ENCODE measurements at regions not wholly inside any gene's neighbourhood (a gene's known extent, or its start where the extent isn't known, plus 50 kb on each side); places are given as distances from the start of the nearest gene placed in this dataset.
A peak's percentile ranks its signal among the peaks of the same experiment; 100 is the strongest.

DNA sequence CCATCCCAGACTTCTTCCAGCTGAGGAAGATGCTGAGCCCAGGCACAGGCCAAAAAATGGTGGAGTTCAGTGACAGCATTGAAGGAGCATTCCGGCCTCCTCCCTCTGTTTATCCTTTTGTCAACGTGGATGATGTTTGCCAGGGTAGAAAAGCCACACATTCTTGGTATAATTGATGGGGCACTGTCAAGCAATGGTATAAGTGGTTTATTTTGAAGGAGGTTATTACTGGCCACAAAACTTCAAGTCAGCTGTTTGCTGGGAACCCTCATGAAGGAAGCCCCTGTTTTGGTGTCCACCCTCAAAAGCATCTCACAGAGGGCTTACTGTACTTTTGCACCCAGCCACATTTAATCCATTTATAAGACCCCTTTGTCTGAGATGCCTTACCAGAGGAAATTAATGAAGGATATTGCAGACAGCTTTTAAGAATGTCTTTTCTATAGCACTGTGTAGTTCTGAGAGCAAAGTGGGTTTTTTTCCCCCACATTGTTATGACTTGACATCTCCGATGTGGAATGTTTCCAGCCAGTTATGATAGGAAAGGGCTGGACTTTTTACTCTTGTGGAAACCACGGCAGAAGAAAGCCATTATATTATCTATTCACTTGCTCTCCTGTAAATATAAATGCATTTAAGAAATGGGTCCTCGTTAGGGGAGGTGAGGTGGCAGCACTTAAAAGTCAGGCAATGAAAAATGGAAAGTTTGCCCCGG, 95.5 kb upstream of the SPATA31D4 start:
- intact Hi-C loops (cut with micrococcal nuclease) = no loop called here
- no peak for ATAC-seq
- DNase-seq = no peak

DNA sequence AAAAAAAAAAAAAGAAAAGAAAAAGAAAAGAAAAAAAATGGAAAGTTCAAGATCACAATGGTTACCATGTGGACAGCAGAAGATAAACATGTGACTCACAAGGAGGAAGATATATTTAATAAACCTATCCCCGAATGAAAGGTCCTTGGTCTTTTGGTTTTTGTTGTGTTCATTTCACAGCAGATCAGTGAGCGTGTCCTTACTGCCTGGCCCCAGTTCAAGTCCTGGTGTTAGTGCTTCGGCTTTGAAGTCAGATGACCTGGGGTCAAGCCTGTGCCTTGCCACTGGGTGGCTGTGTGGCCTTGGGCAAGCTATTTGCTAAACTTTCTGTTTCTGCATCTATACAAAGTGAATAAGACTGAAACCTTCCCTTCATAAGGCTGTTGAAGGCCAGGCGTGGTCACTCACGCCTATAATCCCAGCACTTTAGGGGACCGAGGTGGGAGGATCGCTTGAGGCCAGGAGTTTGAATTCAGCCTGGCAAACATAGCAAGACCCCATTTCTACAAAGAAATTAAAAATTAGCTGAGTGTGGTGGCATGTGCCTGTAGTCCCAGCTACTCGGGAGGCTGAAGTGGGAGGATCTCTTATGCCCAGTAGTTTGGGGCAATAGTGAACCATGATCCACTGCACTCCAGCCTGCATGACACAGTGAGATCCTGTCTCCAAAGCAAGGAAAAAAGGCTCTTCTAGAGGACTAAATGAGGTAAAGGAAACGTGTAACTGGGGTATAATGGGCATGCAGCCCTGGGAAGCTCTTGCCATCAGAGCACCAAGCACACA, 94.5 kb upstream of the SPATA31D4 start:
- ATAC-seq (no peak), DNase-seq (no peak)
- intact Hi-C loops (cut with micrococcal nuclease) = no loop called here

DNA sequence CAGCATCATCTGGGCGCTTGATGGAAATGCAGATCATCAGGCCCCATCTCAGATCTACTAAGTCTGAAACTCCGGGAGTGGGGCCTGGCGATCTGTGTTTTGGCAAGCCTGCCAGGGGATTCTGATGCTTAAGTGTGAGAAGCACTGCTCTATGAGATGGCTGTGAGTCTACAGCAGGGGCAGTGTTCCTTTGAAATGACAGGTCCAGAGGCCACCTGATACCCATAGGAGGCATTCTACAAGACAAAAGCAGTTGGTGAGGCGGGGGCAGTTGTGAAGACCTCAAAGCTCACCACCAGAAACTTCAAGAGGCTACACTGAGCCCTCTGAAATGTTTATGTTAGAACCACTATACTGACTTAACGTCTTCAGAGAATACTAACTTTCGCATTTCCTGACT, 86.9 kb upstream of the SPATA31D4 start:
- intact Hi-C loops (cut with micrococcal nuclease) = no loop called here
- no peak for ATAC-seq

DNA sequence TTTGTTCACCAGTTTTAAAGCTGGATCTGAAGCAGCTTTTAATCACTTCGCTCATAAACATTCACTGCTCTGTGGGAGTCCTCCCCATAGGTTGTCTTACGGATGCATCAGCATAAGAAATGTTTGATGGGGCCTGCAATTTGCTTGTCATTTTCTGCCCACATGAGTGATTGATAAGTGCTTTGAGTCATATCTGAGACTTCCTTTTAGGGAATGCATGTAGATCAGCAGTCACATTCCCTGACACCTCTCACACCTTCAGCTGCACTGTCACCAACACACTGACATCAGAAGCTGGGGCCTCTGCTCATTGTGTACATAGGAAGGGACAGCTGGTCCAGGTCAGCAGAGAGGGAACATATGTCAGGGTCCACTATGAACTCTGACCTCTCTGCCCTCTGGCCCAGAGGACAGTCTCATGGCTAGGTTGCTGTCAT, 84.1 kb upstream of the SPATA31D4 start:
- intact Hi-C loops (cut with micrococcal nuclease) = no loop called here
- DNase-seq (no peak), ATAC-seq (no peak)

More for the DNA sequence above, 86.9 kb upstream of the SPATA31D4 start:
- no peak for DNase-seq

DNA sequence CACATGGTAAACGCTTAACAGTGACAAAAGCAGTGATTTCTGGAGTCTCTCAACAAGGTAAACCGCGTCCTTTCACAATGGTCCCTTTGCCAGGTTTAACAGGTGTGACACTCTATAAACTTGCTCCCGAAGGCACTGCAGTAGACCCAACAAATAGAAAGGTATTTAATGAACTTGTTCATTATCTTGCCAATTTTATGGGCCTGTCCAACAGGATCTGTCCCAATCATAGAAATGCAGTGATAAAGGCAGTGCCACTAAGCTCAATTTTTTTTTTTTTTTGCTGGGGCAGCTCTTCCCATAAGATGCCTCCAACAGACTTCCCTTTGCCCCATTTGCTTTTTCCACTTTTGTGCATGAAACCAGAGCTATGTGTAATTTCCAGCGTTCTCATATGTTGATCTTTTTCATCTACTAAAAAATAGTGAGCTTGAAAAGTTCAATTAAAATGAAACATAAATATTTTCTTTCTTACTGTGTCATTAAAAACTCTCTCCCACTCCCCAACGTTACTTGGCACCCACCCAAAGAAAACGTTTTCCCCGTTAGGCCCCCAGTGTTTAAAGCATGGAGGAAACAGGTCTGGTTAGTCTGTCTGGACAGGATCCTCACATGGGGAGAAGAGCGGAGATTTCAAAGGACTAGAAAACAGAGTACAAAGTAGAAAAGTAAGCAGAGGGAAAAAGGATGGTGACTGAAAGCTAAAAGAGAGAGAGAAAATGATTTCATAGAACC, 80.9 kb upstream of the SPATA31D4 start:
- intact Hi-C loops (cut with micrococcal nuclease) = no loop called here
- no peak for DNase-seq
- ATAC-seq = no peak

DNA sequence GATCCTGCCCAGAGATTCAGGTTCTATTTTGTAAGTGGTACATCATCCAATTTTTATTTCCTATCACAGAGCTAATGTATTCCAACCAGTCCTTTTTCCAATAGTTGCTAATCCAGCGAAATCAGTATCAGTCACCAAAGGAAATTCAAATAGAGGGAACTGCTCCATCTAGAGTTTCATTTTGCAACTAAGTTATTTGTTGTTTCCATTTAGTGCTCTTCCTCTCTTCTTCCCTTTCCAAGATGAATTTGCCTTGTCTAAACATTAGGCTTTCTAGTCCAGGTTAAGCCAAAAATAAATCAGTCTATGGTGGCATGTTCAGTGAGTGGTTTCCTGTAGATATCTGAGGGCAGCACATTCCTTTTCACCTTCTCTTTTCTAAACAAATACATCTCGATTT, 79.8 kb upstream of the SPATA31D4 start:
- intact Hi-C loops (cut with micrococcal nuclease) = no loop called here
- ATAC-seq = no peak
- DNase-seq = no peak

DNA sequence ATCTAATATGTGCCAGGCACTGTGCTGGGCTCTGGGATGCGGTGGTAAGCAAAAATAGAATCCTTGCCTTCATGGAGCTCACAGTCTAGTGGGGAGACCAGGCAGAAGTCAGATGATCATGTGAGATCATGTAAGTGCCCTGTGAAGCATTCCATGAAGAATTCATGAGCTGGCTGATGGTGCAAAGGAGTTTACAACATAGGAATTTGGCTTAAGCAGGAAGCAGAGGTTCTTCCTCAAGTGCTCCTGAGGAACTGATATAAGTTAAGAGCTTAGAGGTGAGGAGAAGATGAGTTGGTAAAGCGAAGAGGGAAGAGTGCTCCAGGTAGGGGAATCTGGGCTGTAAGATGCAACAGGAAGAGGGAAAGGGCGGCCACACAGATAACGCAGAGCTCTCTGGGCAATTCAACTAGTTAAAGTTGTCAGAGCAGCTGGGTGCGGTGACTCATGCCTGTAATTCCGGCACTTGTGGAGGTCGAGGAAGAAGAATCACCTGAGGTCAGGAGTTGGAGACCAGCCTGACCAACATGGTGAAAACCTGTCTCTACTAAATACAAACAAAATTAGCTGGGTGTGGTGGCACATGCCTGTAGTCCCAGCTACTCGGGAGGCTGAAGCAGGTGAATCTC, 78.5 kb upstream of the SPATA31D4 start:
- DNase-seq (no peak), ATAC-seq (no peak)
- intact Hi-C loops (cut with micrococcal nuclease) = no loop called here

DNA sequence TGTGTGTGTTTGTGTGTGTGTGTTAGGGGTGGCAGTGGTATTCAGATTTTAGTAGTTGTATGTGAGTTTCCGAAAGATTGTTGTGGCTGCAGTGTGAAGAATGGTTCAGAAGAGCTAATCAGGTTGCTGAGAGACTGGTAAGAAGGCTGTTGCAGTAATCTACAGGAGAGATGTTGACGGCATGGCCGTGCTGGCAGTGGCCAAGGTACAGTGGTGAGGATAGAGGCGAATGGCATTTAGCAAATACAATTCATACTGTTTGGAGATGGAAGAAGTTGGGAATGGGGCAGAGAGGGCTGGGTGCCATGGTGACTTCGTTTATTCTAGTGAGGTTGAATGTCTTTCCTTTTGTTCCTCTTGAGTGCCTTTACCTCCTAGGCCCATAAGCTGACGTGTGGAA, 77.5 kb upstream of the SPATA31D4 start:
- intact Hi-C loops (cut with micrococcal nuclease) = no loop called here
- DNase-seq (no peak), ATAC-seq (no peak)

DNA sequence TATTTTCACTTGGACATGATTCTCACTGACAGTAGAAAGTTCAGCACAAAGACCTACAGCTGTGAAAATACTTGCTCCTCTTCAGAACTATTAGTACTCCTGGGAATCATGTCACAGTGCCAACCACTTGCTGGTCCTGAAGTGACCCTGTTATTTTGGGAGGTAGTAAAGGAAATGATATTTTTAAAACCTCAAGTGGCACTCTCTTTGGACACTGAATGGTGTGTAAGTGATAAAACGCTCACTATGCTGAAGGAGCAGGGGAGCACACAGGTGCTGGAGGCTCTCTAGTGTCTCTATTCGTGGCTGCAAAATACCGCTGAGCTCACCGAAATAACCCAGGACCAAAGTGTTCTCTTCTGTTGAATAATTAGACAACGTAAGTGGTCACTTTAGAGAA, 76.9 kb upstream of the SPATA31D4 start:
- peak; percentile 98 for ATAC-seq
- DNase-seq = no peak
- intact Hi-C loops (cut with micrococcal nuclease) = no loop called here

DNA sequence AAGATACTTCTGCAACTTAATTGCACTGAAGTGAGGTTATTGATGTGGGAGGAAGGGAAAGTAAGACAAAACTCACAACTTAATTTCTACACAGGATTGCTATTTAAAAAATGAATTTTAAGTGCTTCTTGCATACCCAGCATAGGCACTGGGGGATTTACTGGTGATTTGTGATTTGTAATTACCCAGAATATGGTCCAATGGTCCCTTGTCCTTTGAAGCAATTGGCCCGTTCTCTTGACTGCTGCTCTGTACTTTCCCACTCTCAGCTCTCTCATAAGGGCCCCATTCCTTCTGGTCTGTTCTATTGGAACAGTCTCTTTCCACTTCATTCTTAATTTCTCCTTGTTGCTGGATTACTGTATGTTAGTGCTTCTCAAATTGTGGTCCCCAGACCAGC, 75.4 kb upstream of the SPATA31D4 start:
- no peak for ATAC-seq
- intact Hi-C loops (cut with micrococcal nuclease) = no loop called here
- no peak for DNase-seq

DNA sequence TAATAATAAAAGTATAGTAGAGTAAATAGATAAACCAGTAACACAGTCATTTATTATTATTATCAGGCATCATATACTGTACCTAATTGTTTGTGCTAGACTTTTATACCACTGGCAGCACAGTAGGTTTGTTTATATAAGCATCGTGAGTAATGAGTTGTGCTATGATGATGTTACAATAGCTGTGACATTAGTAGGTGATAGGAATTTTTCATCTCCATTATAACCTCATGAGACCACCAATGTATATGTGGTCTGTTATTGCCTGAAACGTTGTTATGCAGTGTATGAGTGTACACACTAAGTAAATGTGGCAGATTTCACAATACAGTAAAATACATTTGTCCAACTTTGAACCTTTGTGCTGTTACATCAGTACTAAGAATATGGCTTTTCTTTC, 72.7 kb upstream of the SPATA31D4 start:
- DNase-seq = no peak
- intact Hi-C loops (cut with micrococcal nuclease) = no loop called here
- no peak for ATAC-seq

DNA sequence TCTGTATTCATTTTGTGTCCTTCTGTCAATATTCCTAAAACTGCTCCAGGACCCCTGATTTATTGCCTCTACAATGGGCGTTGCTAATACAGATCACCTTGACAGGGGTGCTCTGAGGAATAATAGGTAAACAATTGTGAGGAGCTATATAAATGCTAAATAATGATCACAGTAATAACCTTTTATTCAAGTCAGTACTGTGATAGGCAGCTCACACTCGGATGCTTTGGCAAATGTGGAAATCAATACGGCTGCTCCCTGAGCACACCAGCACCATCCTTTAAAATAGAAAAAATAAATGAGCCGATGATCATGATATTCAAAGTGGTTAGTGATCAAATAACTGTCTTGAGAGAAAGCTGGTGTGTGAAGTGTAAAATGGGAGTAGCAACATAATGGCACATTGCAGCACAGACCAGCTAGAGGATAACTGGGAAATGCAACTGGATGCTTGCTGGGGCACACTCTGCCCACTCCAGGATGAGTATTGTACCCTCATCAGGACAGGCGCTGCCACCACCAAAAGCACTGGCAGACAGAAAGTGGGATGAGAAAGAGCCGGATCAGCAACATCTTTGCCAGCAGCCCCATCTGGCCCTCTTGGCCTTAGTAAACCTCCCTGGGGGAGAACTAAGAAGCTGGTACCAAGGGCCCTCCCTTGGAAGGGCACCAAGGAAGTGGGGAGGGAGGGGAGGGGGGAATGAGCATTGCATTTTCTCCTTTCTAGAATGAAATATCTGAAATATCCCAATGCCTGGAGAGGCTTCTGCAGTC, 69.4 kb upstream of the SPATA31D4 start:
- ATAC-seq = no peak
- DNase-seq = no peak
- intact Hi-C loops (cut with micrococcal nuclease) = no loop called here

DNA sequence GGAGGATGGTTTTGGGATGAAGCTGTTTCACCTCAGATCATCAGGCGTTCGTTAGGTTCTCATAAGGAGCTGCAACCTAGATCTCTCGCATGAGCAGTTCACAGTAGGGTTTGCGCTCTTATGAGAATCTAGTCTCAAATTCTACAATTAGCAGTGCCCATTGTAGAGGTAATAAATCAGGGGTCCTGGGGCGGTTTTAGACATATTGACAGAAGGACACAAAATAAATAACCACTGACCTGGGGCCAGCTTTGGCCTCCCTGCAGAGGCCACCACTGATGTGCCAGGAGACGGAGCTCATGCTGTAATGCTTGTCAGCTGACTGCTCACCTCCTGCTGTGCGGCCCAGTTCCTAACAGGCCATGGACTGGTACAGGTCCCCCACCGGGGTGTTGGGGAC, 67.6 kb upstream of the SPATA31D4 start:
- intact Hi-C loops (cut with micrococcal nuclease) = no loop called here
- DNase-seq (no peak), ATAC-seq (no peak)

DNA sequence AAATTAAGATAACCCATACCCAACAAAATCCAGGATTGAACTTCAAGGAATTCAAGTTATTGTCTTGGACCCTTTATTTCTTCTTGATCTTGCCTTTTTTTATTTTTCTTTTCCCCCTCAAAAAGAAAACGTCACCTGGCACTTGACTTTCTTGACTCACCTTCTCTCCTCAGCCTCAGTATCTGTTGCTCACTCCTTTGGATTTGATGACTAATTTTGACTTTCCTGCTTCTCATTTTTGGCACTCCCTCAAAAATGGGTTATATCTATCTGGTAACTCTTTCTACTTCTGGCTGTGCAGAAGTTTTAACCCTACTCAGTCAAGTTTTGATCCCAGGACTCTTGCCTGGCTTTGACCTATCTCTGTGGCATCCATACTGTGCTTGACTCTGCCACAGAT, 66.6 kb upstream of the SPATA31D4 start:
- DNase-seq (no peak), ATAC-seq (no peak)
- intact Hi-C loops (cut with micrococcal nuclease) = no loop called here

DNA sequence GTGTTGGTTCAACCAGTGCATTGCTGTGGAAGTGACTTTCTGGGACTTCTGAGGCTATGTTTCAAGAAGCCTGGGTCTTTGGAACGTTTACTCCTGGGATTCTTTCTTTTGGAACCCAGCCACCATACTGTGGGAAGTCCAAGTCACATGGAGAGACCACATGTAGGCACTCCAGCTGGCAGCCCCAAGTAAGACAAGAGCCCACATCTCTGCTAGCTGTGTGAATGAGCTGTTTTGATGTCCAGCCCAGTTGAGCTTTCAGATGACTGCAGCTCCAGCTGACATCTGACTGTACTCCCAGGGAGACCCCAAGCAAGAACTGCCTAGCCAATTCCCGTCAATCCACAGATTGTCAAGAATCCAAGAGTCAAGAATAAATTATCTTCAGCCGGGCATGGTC, 60.1 kb upstream of the SPATA31D4 start:
- ATAC-seq (no peak), DNase-seq (no peak)

DNA sequence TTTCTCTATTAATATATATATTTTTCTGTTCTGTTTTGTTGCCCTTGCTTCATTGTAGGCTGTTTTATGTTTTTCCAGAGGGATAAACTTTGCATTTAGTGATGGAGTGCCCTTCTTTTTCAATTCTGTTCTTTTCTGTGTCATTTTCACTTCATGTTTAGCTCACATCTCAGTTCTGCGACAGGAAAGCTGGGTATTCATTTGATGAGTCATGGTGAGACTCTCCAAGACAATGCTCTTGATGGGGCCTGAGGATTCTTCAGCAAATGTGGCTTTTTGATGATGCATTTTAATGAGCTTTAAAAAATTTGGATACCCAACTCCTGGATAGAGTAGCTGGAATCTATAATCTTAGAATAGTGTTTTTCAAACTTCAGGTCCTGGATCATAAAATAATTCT, 56.5 kb upstream of the SPATA31D4 start:
- ATAC-seq = no peak
- intact Hi-C loops (cut with micrococcal nuclease) = no loop called here
- no peak for DNase-seq

More for the DNA sequence above, 60.1 kb upstream of the SPATA31D4 start:
- intact Hi-C loops (cut with micrococcal nuclease) = no loop called here

DNA sequence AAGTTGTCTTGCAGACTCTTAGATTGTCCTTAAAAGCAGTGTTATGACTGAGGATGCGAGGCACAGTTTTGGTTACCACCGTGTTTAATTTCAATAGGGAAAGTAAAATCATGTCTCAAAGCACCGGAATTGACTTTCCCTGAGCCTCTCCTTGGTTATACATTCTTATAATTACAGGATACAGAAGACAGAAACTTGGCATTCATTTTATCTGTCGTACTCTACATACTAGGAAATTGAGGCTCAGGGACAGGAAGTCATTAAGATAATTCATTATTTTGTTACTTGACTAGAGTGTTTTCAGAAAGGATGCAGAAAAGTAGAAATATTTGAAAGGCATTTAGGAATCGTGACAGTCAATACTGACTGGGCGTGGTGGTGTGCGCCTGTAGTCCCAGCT, 54.0 kb upstream of the SPATA31D4 start:
- ATAC-seq (no peak), DNase-seq (no peak)
- intact Hi-C loops (cut with micrococcal nuclease) = no loop called here

DNA sequence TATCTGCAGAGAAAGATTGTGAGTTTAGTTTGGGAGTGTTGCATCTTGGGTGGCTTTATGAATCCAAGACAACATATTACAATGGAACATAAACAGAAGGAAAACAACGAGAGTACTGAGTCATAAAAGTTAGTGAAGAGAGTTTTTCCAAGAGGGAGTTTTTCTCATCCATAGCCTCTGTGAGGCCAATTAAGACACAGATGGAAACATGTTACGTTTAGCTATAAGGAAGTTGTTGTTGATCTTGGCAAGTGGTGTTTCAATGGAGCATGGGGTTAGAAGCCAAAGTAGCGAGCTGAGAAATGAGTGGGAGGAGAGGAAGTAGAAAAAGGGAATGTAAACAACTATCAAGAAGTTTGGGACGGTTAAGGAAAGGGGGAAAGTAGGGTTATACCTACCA, 53.3 kb upstream of the SPATA31D4 start:
- DNase-seq (no peak), ATAC-seq (peak; percentile 45)
- intact Hi-C loops (cut with micrococcal nuclease) = no loop called here

DNA sequence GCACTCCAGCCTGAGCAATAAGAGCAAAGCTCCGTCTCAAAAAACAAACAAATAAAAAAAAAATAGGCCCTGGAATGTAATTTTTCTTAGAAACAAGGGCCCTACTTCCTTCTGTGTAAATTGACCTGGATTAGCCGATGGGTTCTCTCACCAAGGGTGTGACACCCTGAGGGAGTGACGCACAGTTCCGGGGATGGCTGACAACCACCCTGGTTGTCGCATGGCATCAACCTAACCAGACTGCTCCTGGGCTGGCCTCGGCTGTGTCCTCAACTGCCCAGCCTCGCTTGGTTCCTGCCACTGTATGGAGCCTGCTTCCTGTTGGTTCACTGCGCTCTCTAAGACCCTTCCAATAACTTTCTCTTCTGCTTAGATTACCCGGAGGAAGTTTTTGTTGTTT, 51.2 kb upstream of the SPATA31D4 start:
- intact Hi-C loops (cut with micrococcal nuclease) = no loop called here
- ATAC-seq (no peak), DNase-seq (no peak)
